HepG2 (cell line): ENCODE measurements at regions not wholly inside any gene's neighbourhood (a gene's known extent, or its start where the extent isn't known, plus 50 kb on each side); places are given as distances from the start of the nearest gene placed in this dataset.

Experiments
- ATAC-seq: fragments of 200-7000 bp; cut with Tn5 transposase; 3 replicates; pipeline ENCODE4 v1.9.1; 2020; ENCODE audit warnings: mild to moderate bottlenecking, moderate library complexity
- BruUV-seq: library from RNA; stranded (reverse); fragments of 400-500 nt; replicated peaks from 2 replicates; lab custom pipeline; 2021; lab: Mats Ljungman, UMichigan
- CTCF ChIA-PET: fragments of 300-600 bp; formaldehyde crosslinking; extraction: SDS; loops from one replicate; lab custom pipeline; 2021; ENCODE audit warnings: low total read pairs, inconsistent platforms, low intra/inter-chr PET ratio; lab: Yijun Ruan, JAX
- POLR2A ChIA-PET: fragments of 350-600 bp; sonication (Branson Sonifier 250); formaldehyde crosslinking; loops from one replicate; lab custom pipeline; 2020; ENCODE audit warnings: antibody characterized with exemption, inconsistent platforms; lab: Yijun Ruan, JAX
- DNase-seq: peaks from one replicate; pipeline ENCODE4 v3.0.0-alpha.2; 2015; ENCODE audit warnings: low spot score
- FAIRE-seq: peaks from 3 replicates; lab custom pipeline; 2011; peaks lifted over from hg19 to GRCh38; lab: Jason Lieb, UNC
- H2AFZ ChIP-seq: one replicate; pipeline ENCODE4 v1.6.1; 2011; ENCODE audit warnings: low read length, inconsistent platforms
- H3K27ac ChIP-seq: fragments of 300-600 bp; 3 replicates; pipeline ENCODE4 v1.8.0; 2011; ENCODE audit warnings: mixed run types, mild to moderate bottlenecking, mixed read lengths, low read length, inconsistent platforms; ENCODE audit not compliant: insufficient read depth; ENCODE audit errors: extremely low read length
- H3K27me3 ChIP-seq, 2 experiments: fragments of 200-600 bp in 1 of 2; 2 replicates in 1 of 2; 3 replicates in 1 of 2; pipeline versions ENCODE4 v1.6.0 to v1.8.0; 2011; ENCODE audit warnings: low read length in 2 of 2, mild to moderate bottlenecking in 2 of 2, moderate library complexity in 2 of 2, inconsistent platforms in 1 of 2; ENCODE audit not compliant: insufficient read depth in 2 of 2, control insufficient read depth in 1 of 2
- H3K36me3 ChIP-seq, 2 experiments: fragments of 200-600 bp in 1 of 2; replicated peaks in 1 of 2; 2 replicates in 1 of 2; 3 replicates in 1 of 2; pipeline versions ENCODE4 v1.5.1 to v1.8.0; 2011; ENCODE audit warnings: low read length in 2 of 2, inconsistent platforms in 1 of 2; ENCODE audit not compliant: insufficient read depth in 2 of 2, control insufficient read depth in 1 of 2
- H3K4me1 ChIP-seq: 2 replicates; pipeline ENCODE4 v1.5.1; 2012; ENCODE audit warnings: low read length, inconsistent platforms; ENCODE audit not compliant: insufficient read depth
- H3K4me2 ChIP-seq: 2 replicates; pipeline ENCODE4 v1.6.0; 2011; ENCODE audit warnings: low read depth, low read length, inconsistent platforms
- H3K4me3 ChIP-seq, 3 experiments: fragments of 200-600 bp in 1 of 3; sonication (generic), shearing (Covaris generic) in 1 of 3; replicated peaks in 1 of 3; 2 replicates each; pipeline ENCODE4 v1.5.1; 2011 to 2016; ENCODE audit warnings: low read length in 3 of 3, inconsistent platforms in 2 of 3, low read depth in 2 of 3, mild to moderate bottlenecking in 2 of 3, control low read depth in 1 of 3, mixed read lengths in 1 of 3; ENCODE audit not compliant: insufficient read depth in 1 of 3
- H3K79me2 ChIP-seq: one replicate; pipeline ENCODE4 v1.6.1; 2011; ENCODE audit warnings: low read length, inconsistent platforms; ENCODE audit not compliant: insufficient read depth
- H3K9ac ChIP-seq: 2 replicates; pipeline ENCODE4 v1.6.0; 2011; ENCODE audit warnings: mild to moderate bottlenecking, low read depth, low read length, inconsistent platforms; ENCODE audit not compliant: insufficient read depth
- H3K9me3 ChIP-seq: 2 replicates; pipeline ENCODE4 v1.5.1; 2012; ENCODE audit warnings: mild to moderate bottlenecking, low read length
- H4K20me1 ChIP-seq: 2 replicates; pipeline ENCODE4 v1.6.0; 2011; ENCODE audit warnings: inconsistent platforms, mild to moderate bottlenecking, low read length, moderate library complexity; ENCODE audit not compliant: insufficient read depth
- ELF1 ChIP-seq: sonication (generic); formaldehyde crosslinking; IDR thresholded peaks from 2 replicates; pipeline ENCODE4 v1.4.0; 2020; ENCODE audit warnings: missing genetic modification reagents
- MAFK ChIP-seq, 2 experiments: IDR thresholded peaks in 1 of 2; conservative IDR thresholded peaks in 1 of 2; 2 replicates each; pipeline ENCODE4 v1.6.1; 2011; ENCODE audit warnings: improper control_type of control experiment in 2 of 2, low read length in 2 of 2
- SPEN ChIP-seq: sonication (generic); formaldehyde crosslinking; IDR thresholded peaks from 2 replicates; pipeline ENCODE4 v1.5.1; 2020; ENCODE audit warnings: low read depth, mild to moderate bottlenecking, missing genetic modification reagents
- STAG1 ChIP-seq: sonication (generic); formaldehyde crosslinking; IDR thresholded peaks from 2 replicates; pipeline ENCODE4 v1.4.0; 2020; ENCODE audit warnings: missing genetic modification reagents
- ZNF788 ChIP-seq: sonication (generic); formaldehyde crosslinking; IDR thresholded peaks from 2 replicates; pipeline ENCODE4 v1.5.0; 2020; ENCODE audit warnings: mild to moderate bottlenecking, missing genetic modification reagents, borderline replicate concordance
- WGBS: methylation state at CpG from one replicate; pipeline ENCODE4 v1.1.6; 2017; ENCODE audit warnings: low lambda C conversion rate; 5-methylcytosine and 5-hydroxymethylcytosine counted together
- in situ Hi-C: cut with HindIII; loops from 2 replicates; pipeline ENCODE4 v1.10.0; 2017; ENCODE audit warnings: low pct_unique_long_range_greater_than_20kb; ENCODE audit not compliant: extremely low pct_ligation_motif_present
- intact Hi-C: fragments of 100-400 bp; cut with micrococcal nuclease; formaldehyde crosslinking; loops from one replicate; pipeline ENCODE4 v1.10.0; 2022; ENCODE audit not compliant: unreplicated experiment
- TF ChIP-seq, protein P1 (sequence below): fragments of 450-650 bp; IDR thresholded peaks from 2 replicates; pipeline ENCODE4 v1.6.1; 2016
- TF ChIP-seq, protein P2 (sequence below): sonication (generic); formaldehyde crosslinking; IDR thresholded peaks from 2 replicates; pipeline ENCODE4 v1.4.0; 2020; ENCODE audit warnings: mild to moderate bottlenecking, missing genetic modification reagents, borderline replicate concordance
- TF ChIP-seq, protein P3 (sequence below): sonication (generic); formaldehyde crosslinking; IDR thresholded peaks from 2 replicates; pipeline ENCODE4 v1.4.0; 2020; ENCODE audit warnings: missing genetic modification reagents

DNA sequence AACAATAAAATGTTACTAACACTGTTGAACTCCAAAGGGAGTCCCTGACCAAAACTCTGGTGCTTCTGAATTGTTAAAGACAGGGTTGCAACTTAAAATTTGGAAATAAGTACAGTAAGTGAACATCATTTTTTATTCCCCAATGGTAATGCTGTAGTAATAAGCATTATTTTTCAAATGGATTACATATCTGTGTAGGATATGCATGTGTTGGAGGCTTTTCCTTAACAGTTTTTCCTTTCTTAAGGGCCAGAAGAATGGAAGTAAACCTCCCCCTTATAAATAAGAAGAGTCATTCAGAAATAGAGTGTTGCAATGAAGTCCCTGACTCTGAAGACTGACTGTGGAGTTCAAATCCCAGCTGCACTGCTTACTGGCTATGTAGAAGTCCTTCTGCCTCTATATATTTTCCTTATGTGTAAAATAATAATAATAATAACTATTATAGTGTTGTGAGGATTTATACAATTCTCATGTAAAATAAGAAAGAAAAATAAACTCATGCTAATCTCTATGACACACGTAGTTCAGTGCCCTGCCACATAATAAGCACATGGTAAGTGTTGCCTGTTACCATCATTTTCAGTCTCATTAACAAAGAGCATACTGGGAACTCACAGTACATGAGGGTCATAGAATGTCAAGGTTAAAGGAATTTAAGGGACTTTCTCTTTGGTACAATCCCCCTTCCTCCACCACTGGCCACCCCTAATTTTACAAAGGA, 129.8 kb upstream of the SMLR1 start:
- POLR2A ChIA-PET = interaction anchor here (1.2 kb wide), 1 partner anchor 130 kb away, joined by 4 read pairs; the partner anchor contains the start of gene SMLR1
- ATAC-seq (peak; percentile 64), DNase-seq (no peak), FAIRE-seq (no peak)
- H3K9me3 ChIP-seq = no peaks in the 10 kb centered on the region
- H3K27ac ChIP-seq = no peak overlapping the region
- H3K4me2 ChIP-seq = no peak overlapping the region
- no peak overlapping the region for H2AFZ ChIP-seq
- WGBS = 2% methylated on average over 1 of the region's 1 CpG
- intact Hi-C loops (loop anchor here (5.0 kb wide), 1 partner anchor 460 kb away; no protein-coding TSS in a partner anchor), in situ Hi-C loops (no loop called here)
- no peak overlapping the region for H3K9ac ChIP-seq
- H3K36me3 ChIP-seq = no peaks in the 10 kb centered on the region
- H3K27me3 ChIP-seq = peaks cover 0 to 8% of the 10 kb centered on the region in 2 experiments; a peak in 1 of 5 replicates
- no TSS peak for BruUV-seq
- TF ChIP-seq, protein P1, sequence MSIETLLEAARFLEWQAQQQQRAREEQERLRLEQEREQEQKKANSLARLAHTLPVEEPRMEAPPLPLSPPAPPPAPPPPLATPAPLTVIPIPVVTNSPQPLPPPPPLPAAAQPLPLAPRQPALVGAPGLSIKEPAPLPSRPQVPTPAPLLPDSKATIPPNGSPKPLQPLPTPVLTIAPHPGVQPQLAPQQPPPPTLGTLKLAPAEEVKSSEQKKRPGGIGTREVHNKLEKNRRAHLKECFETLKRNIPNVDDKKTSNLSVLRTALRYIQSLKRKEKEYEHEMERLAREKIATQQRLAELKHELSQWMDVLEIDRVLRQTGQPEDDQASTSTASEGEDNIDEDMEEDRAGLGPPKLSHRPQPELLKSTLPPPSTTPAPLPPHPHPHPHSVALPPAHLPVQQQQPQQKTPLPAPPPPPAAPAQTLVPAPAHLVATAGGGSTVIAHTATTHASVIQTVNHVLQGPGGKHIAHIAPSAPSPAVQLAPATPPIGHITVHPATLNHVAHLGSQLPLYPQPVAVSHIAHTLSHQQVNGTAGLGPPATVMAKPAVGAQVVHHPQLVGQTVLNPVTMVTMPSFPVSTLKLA = peak; percentile 47
- TF ChIP-seq ELF1 (CRISPR knock-in tag) = no peak
- H3K79me2 ChIP-seq = no peaks in the 10 kb centered on the region
- H4K20me1 ChIP-seq = no peaks in the 10 kb centered on the region
- no peak overlapping the region for H3K4me3 ChIP-seq
- CTCF ChIA-PET = interaction anchor here (1.3 to 1.8 kb wide), 4 partner anchors 175 to 403 kb away, joined by 5 to 9 read pairs (median 6); partner anchors contain the start of gene TMEM200A
- H3K4me1 ChIP-seq = no peaks in the 10 kb centered on the region

DNA sequence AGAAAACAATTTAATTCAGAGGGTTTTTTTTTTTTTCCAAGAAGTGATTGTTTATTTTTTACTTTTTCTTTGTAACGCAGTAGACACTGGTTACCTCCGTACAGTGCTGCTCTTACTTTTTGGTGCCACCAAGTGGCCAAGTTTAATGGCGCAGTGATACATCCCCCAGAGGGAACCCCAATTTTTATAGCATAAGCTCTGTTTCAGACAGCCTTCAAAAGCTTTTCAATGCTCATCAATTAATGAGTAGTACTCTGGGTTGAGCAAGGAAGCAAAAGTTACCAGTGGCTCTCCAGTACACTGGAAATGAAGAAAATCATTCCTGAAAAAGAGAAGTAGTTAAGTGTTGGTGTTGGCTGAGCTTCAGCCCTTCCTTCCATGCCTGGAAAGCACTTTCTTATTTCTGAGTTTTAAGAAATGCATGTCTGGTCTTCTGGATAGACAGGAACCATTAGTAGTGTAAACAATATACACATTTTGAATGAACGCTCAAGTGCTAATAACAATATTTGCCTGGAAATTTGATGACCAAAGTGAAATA, 129.1 kb upstream of the SMLR1 start:
- H3K9ac ChIP-seq = no peak overlapping the region
- ChIA-PET POLR2A (interaction anchor here (1.2 kb wide), 1 partner anchor 129 kb away, joined by 4 read pairs; the partner anchor contains the start of gene SMLR1), CTCF (interaction anchor here (1.3 to 1.8 kb wide), 4 partner anchors 174 to 404 kb away, joined by 5 to 9 read pairs (median 6); partner anchors contain the start of gene TMEM200A)
- no peaks in the 10 kb centered on the region for H4K20me1 ChIP-seq
- FAIRE-seq = peak; percentile 26
- no peak overlapping the region for H3K4me3 ChIP-seq
- H3K9me3 ChIP-seq = no peaks in the 10 kb centered on the region
- in situ Hi-C loops (no loop called here), intact Hi-C loops (loop anchor here (1.0 to 5.0 kb wide), 4 partner anchors 145 to 461 kb away; no protein-coding TSS in a partner anchor)
- no peak overlapping the region for H2AFZ ChIP-seq
- no TSS peak for BruUV-seq
- H3K27ac ChIP-seq = no peak overlapping the region
- H3K4me1 ChIP-seq = no peaks in the 10 kb centered on the region
- peaks cover 0 to 8% of the 10 kb centered on the region in 2 experiments; a peak in 1 of 5 replicates for H3K27me3 ChIP-seq
- no peaks in the 10 kb centered on the region for H3K36me3 ChIP-seq
- ATAC-seq = peak; percentile 99
- WGBS = 0% methylated on average over 4 of the region's 4 CpGs
- no peaks in the 10 kb centered on the region for H3K79me2 ChIP-seq
- peak; percentile 30 for DNase-seq
- H3K4me2 ChIP-seq = no peak overlapping the region
- no peak for TF ChIP-seq ZNF788 (CRISPR knock-in tag)
- TF ChIP-seq, protein P2, sequence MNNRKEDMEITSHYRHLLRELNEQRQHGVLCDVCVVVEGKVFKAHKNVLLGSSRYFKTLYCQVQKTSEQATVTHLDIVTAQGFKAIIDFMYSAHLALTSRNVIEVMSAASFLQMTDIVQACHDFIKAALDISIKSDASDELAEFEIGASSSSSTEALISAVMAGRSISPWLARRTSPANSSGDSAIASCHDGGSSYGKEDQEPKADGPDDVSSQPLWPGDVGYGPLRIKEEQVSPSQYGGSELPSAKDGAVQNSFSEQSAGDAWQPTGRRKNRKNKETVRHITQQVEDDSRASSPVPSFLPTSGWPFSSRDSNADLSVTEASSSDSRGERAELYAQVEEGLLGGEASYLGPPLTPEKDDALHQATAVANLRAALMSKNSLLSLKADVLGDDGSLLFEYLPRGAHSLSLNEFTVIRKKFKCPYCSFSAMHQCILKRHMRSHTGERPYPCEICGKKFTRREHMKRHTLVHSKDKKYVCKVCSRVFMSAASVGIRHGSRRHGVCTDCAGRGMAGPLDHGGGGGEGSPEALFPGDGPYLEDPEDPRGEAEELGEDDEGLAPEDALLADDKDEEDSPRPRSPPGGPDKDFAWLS = no peak
- TF ChIP-seq, protein P3, sequence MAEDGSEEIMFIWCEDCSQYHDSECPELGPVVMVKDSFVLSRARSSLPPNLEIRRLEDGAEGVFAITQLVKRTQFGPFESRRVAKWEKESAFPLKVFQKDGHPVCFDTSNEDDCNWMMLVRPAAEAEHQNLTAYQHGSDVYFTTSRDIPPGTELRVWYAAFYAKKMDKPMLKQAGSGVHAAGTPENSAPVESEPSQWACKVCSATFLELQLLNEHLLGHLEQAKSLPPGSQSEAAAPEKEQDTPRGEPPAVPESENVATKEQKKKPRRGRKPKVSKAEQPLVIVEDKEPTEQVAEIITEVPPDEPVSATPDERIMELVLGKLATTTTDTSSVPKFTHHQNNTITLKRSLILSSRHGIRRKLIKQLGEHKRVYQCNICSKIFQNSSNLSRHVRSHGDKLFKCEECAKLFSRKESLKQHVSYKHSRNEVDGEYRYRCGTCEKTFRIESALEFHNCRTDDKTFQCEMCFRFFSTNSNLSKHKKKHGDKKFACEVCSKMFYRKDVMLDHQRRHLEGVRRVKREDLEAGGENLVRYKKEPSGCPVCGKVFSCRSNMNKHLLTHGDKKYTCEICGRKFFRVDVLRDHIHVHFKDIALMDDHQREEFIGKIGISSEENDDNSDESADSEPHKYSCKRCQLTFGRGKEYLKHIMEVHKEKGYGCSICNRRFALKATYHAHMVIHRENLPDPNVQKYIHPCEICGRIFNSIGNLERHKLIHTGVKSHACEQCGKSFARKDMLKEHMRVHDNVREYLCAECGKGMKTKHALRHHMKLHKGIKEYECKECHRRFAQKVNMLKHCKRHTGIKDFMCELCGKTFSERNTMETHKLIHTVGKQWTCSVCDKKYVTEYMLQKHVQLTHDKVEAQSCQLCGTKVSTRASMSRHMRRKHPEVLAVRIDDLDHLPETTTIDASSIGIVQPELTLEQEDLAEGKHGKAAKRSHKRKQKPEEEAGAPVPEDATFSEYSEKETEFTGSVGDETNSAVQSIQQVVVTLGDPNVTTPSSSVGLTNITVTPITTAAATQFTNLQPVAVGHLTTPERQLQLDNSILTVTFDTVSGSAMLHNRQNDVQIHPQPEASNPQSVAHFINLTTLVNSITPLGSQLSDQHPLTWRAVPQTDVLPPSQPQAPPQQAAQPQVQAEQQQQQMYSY (CRISPR knock-in tag) = no peak
- TF ChIP-seq STAG1 (CRISPR knock-in tag) = peak; percentile 78
- TF ChIP-seq MAFK (conservative IDR thresholded peaks at IDR 0.05 in 1 of 2, IDR thresholded peaks at IDR 0.05 in 1 of 2; ENCODE audit: low read length in 2 of 2) = peak in 1 of 2 experiments; percentile 49; a peak in 3 of 4 replicates
- TF ChIP-seq SPEN (CRISPR knock-in tag) = no peak
